ENCODE measurements at regions not wholly inside any gene's neighbourhood (a gene's known extent, or its start where the extent isn't known, plus 50 kb on each side); places are given as distances from the start of the nearest gene placed in this dataset.

- TF ChIP-seq, protein P1, sequence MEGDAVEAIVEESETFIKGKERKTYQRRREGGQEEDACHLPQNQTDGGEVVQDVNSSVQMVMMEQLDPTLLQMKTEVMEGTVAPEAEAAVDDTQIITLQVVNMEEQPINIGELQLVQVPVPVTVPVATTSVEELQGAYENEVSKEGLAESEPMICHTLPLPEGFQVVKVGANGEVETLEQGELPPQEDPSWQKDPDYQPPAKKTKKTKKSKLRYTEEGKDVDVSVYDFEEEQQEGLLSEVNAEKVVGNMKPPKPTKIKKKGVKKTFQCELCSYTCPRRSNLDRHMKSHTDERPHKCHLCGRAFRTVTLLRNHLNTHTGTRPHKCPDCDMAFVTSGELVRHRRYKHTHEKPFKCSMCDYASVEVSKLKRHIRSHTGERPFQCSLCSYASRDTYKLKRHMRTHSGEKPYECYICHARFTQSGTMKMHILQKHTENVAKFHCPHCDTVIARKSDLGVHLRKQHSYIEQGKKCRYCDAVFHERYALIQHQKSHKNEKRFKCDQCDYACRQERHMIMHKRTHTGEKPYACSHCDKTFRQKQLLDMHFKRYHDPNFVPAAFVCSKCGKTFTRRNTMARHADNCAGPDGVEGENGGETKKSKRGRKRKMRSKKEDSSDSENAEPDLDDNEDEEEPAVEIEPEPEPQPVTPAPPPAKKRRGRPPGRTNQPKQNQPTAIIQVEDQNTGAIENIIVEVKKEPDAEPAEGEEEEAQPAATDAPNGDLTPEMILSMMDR (IDR thresholded peaks at IDR 0.05; ENCODE audit: low read depth, low read length) = no peak
- DNase-seq (ENCODE audit: extremely low read depth, low read depth) = no peak
Observed at GRCh38 chr5:124796495-124796894, 50.1 kb upstream of the ZNF608 start.

DNA sequence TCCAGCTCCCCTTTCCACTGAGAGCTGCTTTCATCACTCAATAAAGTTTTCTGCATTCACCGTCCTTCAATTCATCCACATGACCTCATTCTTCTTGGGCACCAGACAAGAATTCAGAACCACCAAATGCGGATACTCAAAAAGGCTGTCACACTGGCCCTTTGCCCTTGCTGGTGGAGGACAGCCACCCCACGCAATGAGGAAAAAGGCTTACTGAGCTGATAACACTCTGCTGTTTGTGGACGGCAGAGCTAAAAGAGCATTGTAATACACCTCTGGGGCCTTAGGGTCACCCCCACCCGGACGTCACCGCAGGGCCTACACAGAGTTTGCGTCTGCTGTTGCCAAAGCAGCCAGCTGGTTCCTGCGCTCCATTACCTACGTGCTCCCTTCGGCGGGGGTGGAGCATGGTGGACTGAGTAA is 51.2 kb upstream of the ZNF608 start:
- no peak for DNase-seq (ENCODE audit: extremely low read depth, low read depth)
- TF ChIP-seq, protein P1 (IDR thresholded peaks at IDR 0.05; ENCODE audit: low read depth, low read length) = no peak

DNA sequence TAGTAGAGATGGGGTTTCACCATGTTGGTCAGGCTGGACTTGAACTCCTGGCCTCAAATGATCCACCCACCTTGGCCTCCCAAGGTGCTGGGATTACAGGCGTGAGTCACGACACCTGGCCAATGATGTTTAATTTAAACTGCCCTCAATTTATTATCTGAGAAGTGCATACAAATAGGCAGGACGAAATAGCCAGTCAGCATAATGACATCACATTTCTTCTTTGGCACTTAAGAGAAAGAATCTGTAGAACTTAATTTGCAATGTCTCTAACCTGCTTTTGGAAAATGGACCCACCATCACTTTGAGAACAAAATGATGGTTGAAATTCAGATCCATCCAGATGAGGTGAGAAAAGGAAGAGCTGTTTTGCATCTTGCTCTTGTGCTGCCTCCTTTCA is 52.5 kb upstream of the ZNF608 start:
- DNase-seq (ENCODE audit: extremely low read depth, low read depth) = no peak
- TF ChIP-seq, protein P1 (IDR thresholded peaks at IDR 0.05; ENCODE audit: low read depth, low read length) = no peak

DNA sequence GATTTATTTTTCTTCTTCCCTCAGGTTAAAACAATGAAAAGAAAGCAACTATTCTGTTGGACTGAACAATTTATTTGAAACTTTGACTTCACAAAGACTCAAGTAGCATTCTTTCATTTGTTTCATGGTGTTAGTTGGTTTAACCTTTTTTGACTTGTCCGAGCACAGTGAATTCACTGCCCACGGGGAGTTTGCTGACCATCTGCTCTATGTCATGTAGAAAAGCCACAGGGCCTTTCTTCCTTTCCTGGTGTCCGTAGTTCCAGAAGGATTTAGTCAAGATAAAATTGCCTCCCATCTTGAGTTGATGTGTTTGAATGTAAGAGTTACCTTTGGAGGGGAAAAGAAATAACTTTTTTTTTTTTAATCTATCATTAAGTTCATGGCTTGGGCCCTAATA is 55.1 kb upstream of the ZNF608 start:
- no peak for DNase-seq (ENCODE audit: extremely low read depth, low read depth)
- TF ChIP-seq, protein P1 (IDR thresholded peaks at IDR 0.05; ENCODE audit: low read depth, low read length) = no peak

DNA sequence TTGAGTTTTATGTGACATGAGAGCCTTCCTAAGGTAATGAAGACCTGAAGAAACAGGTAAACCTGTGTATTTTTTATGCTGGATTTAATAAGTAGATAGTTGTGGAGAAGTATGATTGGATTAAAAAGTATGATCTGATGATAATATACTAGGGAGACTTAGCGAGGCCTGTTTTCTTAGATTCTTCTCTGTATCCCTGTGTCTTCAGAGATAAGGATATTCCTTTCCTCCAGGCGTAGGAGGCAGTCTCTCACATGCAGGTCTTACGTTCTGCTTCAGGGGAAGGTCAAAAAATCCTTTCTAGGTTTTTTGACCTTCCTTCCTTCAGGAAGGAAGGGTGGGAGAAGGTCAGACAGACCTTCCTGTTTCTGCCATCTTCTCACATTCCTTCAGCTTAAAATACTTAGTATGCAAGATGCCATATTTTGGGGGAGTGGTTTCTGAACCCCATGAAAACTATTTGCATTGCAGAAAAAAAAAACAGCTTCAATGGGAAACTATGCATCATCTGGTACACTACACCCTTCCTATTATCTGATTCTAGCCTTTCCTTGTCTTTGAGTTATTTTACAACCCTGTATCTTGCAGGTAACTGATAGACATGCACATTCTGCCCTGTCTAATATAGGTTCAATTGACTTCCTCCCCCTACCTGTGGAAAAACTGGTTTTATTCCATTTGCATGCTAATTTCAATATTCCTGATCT is 57.3 kb upstream of the ZNF608 start:
- no peak for DNase-seq (ENCODE audit: extremely low read depth, low read depth)
- TF ChIP-seq, protein P1 (IDR thresholded peaks at IDR 0.05; ENCODE audit: low read depth, low read length) = no peak

- no peak for DNase-seq (ENCODE audit: extremely low read depth, low read depth)
- TF ChIP-seq, protein P1 (IDR thresholded peaks at IDR 0.05; ENCODE audit: low read depth, low read length) = no peak
Observed at GRCh38 chr5:124806026-124806372, 59.6 kb upstream of the ZNF608 start.

DNA sequence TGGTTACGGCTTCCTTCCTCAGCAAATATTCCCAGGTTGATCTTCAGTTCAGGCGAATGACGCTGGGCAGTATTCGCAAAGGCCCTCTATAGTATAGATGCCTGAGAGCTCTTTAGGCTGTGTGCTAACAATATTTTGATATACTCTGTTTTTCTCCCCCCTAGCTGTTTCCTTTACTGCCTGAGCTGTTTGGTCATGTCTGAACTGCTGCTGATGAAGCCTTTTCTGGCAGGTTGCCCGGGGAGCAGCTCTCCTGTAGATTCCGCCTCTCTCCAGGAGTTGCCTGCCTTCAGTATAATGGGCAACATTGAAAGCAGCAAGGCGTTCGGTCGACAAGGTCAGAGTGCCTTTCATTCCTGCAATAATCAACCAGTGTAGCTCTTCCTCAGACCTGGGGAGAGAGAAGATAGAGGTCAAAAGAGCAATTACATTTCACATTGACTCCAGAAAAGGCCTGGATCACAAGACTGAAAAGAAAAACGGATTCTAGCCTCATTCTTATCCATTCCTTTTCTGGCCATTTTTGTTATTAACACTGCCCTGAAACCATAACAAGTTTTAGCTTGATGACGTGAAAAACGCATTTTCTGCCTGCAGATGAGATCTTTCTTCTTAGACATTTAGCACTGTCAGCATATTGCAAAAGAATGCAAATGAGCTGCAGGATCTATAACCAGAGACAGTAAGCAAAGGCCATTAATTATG is 60.1 kb upstream of the ZNF608 start:
- TF ChIP-seq, protein P1 (IDR thresholded peaks at IDR 0.05; ENCODE audit: low read depth, low read length) = no peak
- no peak for DNase-seq (ENCODE audit: extremely low read depth, low read depth)

All from AG09319 (cell line).